Fibroblast of the aortic adventitia (primary cell): ENCODE measurements at regions not wholly inside any gene's neighbourhood (a gene's known extent, or its start where the extent isn't known, plus 50 kb on each side); places are given as distances from the start of the nearest gene placed in this dataset.

Experiments
- DNase-seq: peaks from one replicate; pipeline ENCODE4 v3.0.0-alpha.2; 2010; ENCODE audit warnings: low read depth
- H3K4me3 ChIP-seq: 2 replicates; pipeline ENCODE4 v1.5.1; 2011; ENCODE audit warnings: low read depth, mild to moderate bottlenecking, control low read depth, low read length, moderate library complexity
- TF ChIP-seq, protein P1 (sequence below): IDR thresholded peaks from 2 replicates; pipeline ENCODE4 v1.5.1; 2011; ENCODE audit warnings: mild to moderate bottlenecking, low read length, control low read depth, inconsistent platforms; ENCODE audit not compliant: insufficient read depth

DNA sequence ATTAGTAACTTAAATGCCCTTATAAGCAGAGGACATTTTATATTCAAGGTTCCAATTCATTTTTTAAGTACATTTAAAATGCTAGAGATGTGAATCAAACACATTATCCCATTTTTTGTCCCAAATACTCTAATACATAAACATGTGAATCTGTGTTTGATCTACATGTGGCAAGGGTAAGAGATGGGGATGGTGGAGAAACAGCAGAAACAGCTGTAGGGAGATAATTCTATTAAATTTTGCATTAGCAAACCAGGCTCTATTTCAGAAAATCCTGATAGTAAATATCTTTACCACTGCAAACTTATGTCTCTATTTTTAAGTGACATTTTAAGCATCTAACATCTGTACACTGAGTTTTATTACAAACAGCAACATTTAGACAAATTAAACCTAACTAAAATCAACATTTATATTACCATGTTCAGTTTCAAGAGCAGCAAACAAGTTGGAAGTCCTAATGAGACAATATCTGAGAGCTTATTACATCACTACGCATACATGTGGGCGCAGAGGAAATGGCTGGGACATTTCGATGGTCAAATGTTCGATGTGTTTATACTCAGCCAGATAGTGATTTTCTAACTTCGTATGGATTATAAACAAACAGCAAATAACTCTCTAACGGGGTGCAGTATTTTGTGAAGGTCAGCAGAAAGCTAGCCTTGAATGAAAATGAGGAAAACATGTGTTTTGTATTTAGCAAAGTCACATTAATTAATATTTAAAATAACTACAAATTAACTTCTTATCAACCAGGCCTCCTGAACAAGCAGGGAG lies 165.1 kb downstream of the GJA1 start:
- TF ChIP-seq, protein P1, sequence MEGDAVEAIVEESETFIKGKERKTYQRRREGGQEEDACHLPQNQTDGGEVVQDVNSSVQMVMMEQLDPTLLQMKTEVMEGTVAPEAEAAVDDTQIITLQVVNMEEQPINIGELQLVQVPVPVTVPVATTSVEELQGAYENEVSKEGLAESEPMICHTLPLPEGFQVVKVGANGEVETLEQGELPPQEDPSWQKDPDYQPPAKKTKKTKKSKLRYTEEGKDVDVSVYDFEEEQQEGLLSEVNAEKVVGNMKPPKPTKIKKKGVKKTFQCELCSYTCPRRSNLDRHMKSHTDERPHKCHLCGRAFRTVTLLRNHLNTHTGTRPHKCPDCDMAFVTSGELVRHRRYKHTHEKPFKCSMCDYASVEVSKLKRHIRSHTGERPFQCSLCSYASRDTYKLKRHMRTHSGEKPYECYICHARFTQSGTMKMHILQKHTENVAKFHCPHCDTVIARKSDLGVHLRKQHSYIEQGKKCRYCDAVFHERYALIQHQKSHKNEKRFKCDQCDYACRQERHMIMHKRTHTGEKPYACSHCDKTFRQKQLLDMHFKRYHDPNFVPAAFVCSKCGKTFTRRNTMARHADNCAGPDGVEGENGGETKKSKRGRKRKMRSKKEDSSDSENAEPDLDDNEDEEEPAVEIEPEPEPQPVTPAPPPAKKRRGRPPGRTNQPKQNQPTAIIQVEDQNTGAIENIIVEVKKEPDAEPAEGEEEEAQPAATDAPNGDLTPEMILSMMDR = no peak
- no peak overlapping the region for H3K4me3 ChIP-seq
- DNase-seq = no peak

DNA sequence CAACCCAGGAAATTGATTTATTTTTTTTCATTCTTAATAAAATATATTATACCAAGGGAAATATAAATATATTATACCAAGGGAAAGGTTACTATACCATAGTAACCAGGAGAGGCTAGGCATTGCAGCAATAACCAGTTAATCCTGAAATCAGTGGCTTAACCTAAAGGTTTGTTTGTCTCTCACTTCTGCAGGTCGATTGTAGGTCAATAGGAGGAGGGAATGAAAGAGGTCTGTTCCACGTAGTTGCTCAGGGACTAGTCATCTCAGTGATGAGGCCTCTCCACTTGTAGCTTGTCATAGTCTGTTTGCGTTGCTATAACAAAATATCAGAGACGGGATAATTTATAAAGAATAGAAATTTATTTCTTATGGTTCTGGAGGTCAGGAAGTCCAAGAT lies 168.0 kb downstream of the GJA1 start:
- TF ChIP-seq, protein P1 = no peak
- DNase-seq = no peak
- no peak overlapping the region for H3K4me3 ChIP-seq

DNA sequence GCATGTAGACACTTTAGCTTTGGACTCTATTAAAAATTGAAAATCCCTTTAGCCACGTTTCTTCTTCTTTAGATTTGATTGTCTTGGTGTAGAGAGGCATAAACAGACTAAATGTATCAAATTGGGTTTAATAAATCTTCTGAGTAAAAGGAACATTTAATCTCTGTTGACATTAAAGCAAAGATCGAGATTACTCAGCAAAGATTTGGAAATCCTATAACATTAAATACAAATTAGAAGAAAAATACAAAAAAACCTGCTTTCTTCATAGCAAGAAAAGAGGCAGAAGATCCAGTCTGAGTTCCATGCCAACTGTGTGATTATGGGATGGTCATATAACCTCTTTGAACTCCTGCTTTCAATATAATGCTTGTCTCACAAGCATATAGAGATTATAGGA lies 172.3 kb downstream of the GJA1 start:
- no peak overlapping the region for H3K4me3 ChIP-seq
- TF ChIP-seq, protein P1 = no peak
- DNase-seq = no peak

DNA sequence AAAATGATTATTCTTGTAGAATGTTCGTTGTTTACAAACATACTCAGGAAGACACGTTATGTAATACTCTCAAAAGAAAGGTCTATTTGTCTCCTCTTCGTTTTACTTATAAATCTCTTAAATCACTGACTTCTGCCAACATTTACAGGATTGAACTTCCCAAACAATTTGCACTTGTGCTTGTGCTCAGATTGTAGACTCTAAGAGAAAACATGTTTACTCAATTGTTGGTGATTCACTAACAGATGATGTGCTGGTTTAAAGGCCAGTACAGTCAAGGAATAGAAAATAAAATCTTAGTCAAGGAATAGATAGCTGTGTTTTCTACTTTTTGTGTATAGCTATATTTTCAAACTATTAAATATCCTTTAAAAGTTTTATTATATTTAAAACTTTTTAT lies 172.8 kb downstream of the GJA1 start:
- TF ChIP-seq, protein P1 = no peak
- DNase-seq = no peak
- H3K4me3 ChIP-seq = no peak overlapping the region

DNA sequence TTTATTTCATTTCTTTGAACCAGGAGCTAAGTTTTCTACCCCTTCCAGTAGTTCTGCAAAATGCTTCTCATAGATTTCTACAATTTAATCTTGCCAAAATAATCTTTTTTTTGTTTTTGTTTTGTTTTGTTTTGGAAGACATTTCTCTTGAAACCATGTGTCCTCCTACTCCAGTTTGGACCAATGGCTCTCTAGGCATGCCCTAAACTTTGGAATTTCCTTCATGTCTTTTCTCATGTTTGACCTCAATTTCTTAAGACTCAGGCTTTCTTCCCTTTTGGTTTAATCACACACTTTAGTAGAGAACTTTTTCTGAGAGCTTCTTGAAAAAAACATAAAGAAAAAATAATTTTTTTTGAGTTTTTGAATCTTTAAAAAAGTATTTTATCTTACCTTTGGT lies 173.8 kb downstream of the GJA1 start:
- no peak for DNase-seq
- TF ChIP-seq, protein P1 = no peak
- no peak overlapping the region for H3K4me3 ChIP-seq

DNA sequence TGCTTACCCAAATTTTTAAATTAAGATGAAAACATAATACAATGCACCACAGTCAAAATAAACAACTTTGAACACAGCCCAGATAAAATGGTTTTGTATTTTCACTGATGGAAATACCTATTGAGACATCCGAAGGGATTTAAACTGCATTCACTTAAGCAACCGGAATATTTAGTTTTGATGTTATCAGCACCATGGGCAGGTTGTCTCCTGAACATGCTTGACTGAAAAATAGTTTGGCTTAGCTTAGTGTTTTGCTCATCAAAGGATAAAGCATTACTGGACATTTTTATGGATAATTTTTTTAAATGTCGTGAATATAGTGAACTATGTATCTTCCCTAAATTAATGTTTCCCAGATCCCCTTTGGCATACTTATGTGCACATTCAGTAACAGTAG lies 177.5 kb downstream of the GJA1 start:
- H3K4me3 ChIP-seq = no peak overlapping the region
- DNase-seq = no peak
- TF ChIP-seq, protein P1 = no peak

DNA sequence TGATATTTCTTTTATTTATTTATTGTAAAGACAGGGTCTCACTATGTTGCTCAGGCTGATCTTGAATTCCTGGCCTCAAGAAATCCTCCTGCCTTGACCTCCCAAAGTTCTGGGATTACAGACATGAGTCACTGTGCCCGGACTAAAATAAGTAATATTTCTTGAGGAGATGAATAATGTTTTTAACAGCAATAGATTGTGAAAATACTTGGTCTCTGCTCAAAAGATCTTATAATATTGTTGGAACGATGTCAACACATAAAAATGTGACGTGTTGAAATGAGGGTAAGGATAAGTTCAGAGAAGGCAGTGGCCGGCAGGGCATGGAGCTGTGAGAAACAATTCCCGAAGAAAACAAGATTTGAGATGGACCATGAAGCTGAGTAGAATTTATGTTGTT lies 178.7 kb downstream of the GJA1 start:
- no peak overlapping the region for H3K4me3 ChIP-seq
- TF ChIP-seq, protein P1 = no peak
- peak; percentile 74 for DNase-seq
